ENCODE measurements at regions not wholly inside any gene's neighbourhood (a gene's known extent, or its start where the extent isn't known, plus 50 kb on each side); places are given as distances from the start of the nearest gene placed in this dataset.

DNA sequence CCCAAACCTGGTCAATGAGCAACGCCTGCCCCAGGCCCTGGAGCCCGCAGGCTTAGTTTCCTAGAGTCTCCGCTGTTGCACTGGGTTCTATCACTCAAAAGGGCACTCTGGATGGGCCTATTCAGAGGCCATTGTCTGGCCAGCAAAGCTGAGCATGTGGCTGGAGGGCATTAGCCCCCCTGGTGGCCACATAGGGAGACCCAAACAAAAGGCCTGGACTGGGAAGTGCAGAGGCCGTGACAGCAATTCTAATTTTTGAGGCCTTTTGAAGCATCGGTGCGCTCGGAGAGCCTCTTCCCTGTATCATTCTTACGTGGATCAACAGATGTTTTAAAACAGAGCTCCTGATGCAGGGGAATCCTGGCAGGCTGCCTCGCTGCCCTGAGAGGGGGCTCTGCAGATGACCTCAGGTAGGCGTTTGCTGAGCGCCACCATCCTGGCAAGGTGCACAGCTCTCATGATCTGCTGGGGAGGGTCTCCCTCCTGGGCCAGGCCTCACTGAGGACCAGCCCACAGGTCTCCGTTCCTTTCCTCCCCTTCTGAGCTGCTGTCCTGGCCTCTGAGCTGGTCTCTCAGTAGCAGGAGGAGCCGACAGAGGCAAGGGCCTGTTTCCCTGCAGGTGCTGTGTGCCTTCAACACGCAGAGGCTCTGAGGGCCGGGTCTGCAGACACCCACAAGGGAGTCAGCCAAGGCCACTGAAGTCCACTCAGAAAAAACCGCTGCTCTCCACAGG lies 190.5 kb downstream of the URI1 start:
- TF ChIP-seq, protein P1, sequence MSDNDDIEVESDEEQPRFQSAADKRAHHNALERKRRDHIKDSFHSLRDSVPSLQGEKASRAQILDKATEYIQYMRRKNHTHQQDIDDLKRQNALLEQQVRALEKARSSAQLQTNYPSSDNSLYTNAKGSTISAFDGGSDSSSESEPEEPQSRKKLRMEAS (IDR thresholded peaks at IDR 0.05) = no peak
- TF ChIP-seq YY1 (IDR thresholded peaks at IDR 0.05) (no peak), RAD21 (IDR thresholded peaks at IDR 0.05) (no peak), JUND (IDR thresholded peaks at IDR 0.05) (no peak)
- TF ChIP-seq, protein P2, sequence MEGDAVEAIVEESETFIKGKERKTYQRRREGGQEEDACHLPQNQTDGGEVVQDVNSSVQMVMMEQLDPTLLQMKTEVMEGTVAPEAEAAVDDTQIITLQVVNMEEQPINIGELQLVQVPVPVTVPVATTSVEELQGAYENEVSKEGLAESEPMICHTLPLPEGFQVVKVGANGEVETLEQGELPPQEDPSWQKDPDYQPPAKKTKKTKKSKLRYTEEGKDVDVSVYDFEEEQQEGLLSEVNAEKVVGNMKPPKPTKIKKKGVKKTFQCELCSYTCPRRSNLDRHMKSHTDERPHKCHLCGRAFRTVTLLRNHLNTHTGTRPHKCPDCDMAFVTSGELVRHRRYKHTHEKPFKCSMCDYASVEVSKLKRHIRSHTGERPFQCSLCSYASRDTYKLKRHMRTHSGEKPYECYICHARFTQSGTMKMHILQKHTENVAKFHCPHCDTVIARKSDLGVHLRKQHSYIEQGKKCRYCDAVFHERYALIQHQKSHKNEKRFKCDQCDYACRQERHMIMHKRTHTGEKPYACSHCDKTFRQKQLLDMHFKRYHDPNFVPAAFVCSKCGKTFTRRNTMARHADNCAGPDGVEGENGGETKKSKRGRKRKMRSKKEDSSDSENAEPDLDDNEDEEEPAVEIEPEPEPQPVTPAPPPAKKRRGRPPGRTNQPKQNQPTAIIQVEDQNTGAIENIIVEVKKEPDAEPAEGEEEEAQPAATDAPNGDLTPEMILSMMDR (IDR thresholded peaks at IDR 0.05; ENCODE audit: low read depth, low read length, missing input control) = no peak
- TF ChIP-seq, protein P3, sequence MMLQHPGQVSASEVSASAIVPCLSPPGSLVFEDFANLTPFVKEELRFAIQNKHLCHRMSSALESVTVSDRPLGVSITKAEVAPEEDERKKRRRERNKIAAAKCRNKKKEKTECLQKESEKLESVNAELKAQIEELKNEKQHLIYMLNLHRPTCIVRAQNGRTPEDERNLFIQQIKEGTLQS (IDR thresholded peaks at IDR 0.05) = no peak
- Histone ChIP-seq H3K27ac (ENCODE audit: low read depth in 1 of 2, low read length in 2 of 2) (no peak overlapping the region), H3K4me3 (ENCODE audit: low read depth in 1 of 3, low read length in 3 of 3) (no peak overlapping the region), H3K4me1 (ENCODE audit: control insufficient read depth in 4 of 4, insufficient read depth in 4 of 4, low read length in 3 of 4) (no peaks in the 10 kb centered on the region), H3K9me3 (ENCODE audit: control insufficient read depth in 4 of 4, low read length in 3 of 4) (no peaks in the 10 kb centered on the region), H3K36me3 (ENCODE audit: control insufficient read depth in 4 of 4, insufficient read depth in 3 of 4, low read depth in 1 of 4, low read length in 3 of 4) (no peaks in the 10 kb centered on the region), H3K27me3 (ENCODE audit: control insufficient read depth in 4 of 4, insufficient read depth in 4 of 4, low read length in 3 of 4) (peaks cover 0 to 2% (median 0%) of the 10 kb centered on the region in 4 donors), H3K9ac (ENCODE audit: low read depth in 1 of 2, low read length in 2 of 2) (no peak overlapping the region)
- WGBS = 95% methylated on average over 16 of the region's 16 CpGs
- no peak for DNase-seq (ENCODE audit: low spot score)

DNA sequence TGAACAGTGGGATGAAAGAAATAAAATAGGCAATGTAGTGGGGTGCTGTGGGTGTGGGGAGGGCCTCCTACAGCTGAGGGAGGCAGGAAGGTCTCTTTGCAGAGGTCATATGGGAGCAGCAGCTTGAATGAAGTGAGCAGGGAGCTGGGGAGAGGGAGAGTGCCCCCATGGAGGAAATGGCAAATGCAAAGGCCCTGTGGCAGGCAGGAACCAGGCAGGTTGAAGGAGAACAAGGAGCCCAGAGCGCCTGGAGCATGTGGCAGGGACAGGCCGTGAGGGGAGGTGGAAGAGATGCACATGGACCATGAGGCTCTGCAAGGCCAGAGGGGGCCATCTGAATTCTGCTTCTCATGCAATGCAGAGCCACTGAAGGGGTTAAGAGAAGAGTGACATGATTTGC lies 191.8 kb downstream of the URI1 start:
- TF ChIP-seq, protein P2 (IDR thresholded peaks at IDR 0.05; ENCODE audit: low read depth, low read length, missing input control) = no peak
- TF ChIP-seq FOXA2 (IDR thresholded peaks at IDR 0.05) (no peak), FOXA1 (IDR thresholded peaks at IDR 0.05) (no peak), NR2F2 (IDR thresholded peaks at IDR 0.05) (no peak), YY1 (IDR thresholded peaks at IDR 0.05) (no peak), HNF4G (IDR thresholded peaks at IDR 0.05) (no peak), EGR1 (IDR thresholded peaks at IDR 0.05; ENCODE audit: low read depth in 2 of 2) (no peak), RAD21 (IDR thresholded peaks at IDR 0.05) (no peak), RXRA (IDR thresholded peaks at IDR 0.05) (no peak), GABPA (IDR thresholded peaks at IDR 0.05 in 1 of 2, conservative IDR thresholded peaks at IDR 0.05 in 1 of 2) (no peak), JUND (IDR thresholded peaks at IDR 0.05) (no peak), SP1 (IDR thresholded peaks at IDR 0.05) (no peak)
- TF ChIP-seq, protein P4, sequence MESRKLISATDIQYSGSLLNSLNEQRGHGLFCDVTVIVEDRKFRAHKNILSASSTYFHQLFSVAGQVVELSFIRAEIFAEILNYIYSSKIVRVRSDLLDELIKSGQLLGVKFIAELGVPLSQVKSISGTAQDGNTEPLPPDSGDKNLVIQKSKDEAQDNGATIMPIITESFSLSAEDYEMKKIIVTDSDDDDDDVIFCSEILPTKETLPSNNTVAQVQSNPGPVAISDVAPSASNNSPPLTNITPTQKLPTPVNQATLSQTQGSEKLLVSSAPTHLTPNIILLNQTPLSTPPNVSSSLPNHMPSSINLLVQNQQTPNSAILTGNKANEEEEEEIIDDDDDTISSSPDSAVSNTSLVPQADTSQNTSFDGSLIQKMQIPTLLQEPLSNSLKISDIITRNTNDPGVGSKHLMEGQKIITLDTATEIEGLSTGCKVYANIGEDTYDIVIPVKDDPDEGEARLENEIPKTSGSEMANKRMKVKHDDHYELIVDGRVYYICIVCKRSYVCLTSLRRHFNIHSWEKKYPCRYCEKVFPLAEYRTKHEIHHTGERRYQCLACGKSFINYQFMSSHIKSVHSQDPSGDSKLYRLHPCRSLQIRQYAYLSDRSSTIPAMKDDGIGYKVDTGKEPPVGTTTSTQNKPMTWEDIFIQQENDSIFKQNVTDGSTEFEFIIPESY (IDR thresholded peaks at IDR 0.05) = no peak
- TF ChIP-seq, protein P1 (IDR thresholded peaks at IDR 0.05) = no peak
- TF ChIP-seq, protein P3 (IDR thresholded peaks at IDR 0.05) = no peak
- Histone ChIP-seq H3K9ac (ENCODE audit: low read depth in 1 of 2, low read length in 2 of 2) (no peak overlapping the region), H3K27me3 (ENCODE audit: control insufficient read depth in 4 of 4, insufficient read depth in 4 of 4, low read length in 3 of 4) (peaks cover 0 to 2% (median 0%) of the 10 kb centered on the region in 4 donors), H3K27ac (ENCODE audit: low read depth in 1 of 2, low read length in 2 of 2) (no peak overlapping the region), H3K4me3 (ENCODE audit: low read depth in 1 of 3, low read length in 3 of 3) (no peak overlapping the region), H3K36me3 (ENCODE audit: control insufficient read depth in 4 of 4, insufficient read depth in 3 of 4, low read depth in 1 of 4, low read length in 3 of 4) (no peaks in the 10 kb centered on the region), H3K9me3 (ENCODE audit: control insufficient read depth in 4 of 4, low read length in 3 of 4) (peaks cover 0 to 2% (median 0%) of the 10 kb centered on the region in 4 donors), H3K4me1 (ENCODE audit: control insufficient read depth in 4 of 4, insufficient read depth in 4 of 4, low read length in 3 of 4) (no peaks in the 10 kb centered on the region)
- DNase-seq (ENCODE audit: low spot score) = no peak
- WGBS = 88% methylated on average over 2 of the region's 2 CpGs

All from liver (tissue), 8 donors.